Suppressor macrophage treated with lipopolysaccharide for 4 hours (primary cell): ENCODE measurements at regions not wholly inside any gene's neighbourhood (a gene's known extent, or its start where the extent isn't known, plus 50 kb on each side); places are given as distances from the start of the nearest gene placed in this dataset.

ENCODE experiments used
- DNase-seq: peaks from one replicate; pipeline ENCODE4 v3.0.0-alpha.2; 2020

GRCh38 chr1:222021129-222021528 is 279.2 kb upstream of the DUSP10 start:
- DNase-seq, result no peak

GRCh38 chr1:222020553-222020952 is 278.7 kb upstream of the DUSP10 start:
- DNase-seq, result no peak

GRCh38 chr1:222019029-222019428 is 277.1 kb upstream of the DUSP10 start:
- DNase-seq, result no peak

- DNase-seq, result no peak
Measured at GRCh38 chr1:222018041-222018440, 276.2 kb upstream of the DUSP10 start.

GRCh38 chr1:222015686-222016085 is 273.8 kb upstream of the DUSP10 start:
- no peak for DNase-seq

GRCh38 chr1:222014001-222014400 is 272.1 kb upstream of the DUSP10 start:
- DNase-seq, result no peak

GRCh38 chr1:222012816-222013215 is 270.9 kb upstream of the DUSP10 start:
- DNase-seq, result no peak

GRCh38 chr1:222010306-222010705 is 268.4 kb upstream of the DUSP10 start:
- DNase-seq, result no peak

GRCh38 chr1:222009105-222009730 is 267.3 kb upstream of the DUSP10 start:
- DNase-seq, result peak; percentile 14

- DNase-seq, result no peak
Measured at GRCh38 chr1:222006715-222007114, 264.8 kb upstream of the DUSP10 start.

- no peak for DNase-seq
Measured at GRCh38 chr1:222004784-222005183, 262.9 kb upstream of the DUSP10 start.

- no peak for DNase-seq
Measured at GRCh38 chr1:222004034-222004433, 262.1 kb upstream of the DUSP10 start.

- DNase-seq, result no peak
Measured at GRCh38 chr1:222002503-222002902, 260.6 kb upstream of the DUSP10 start.

- no peak for DNase-seq
Measured at GRCh38 chr1:222000131-222000530, 258.2 kb upstream of the DUSP10 start.

GRCh38 chr1:221998781-221999180 is 256.9 kb upstream of the DUSP10 start:
- DNase-seq, result no peak

GRCh38 chr1:221998186-221998612 is 256.3 kb upstream of the DUSP10 start:
- DNase-seq, result no peak

- peak; percentile 40 for DNase-seq
Measured at GRCh38 chr1:221997012-221997411, 255.1 kb upstream of the DUSP10 start.

- DNase-seq, result peak; percentile 64
Measured at GRCh38 chr1:221994939-221995338, 253.1 kb upstream of the DUSP10 start.

- DNase-seq, result peak; percentile 64
Measured at GRCh38 chr1:221994274-221994698, 252.4 kb upstream of the DUSP10 start.

- no peak for DNase-seq
Measured at GRCh38 chr1:221993444-221993948, 251.6 kb upstream of the DUSP10 start.

GRCh38 chr1:221992427-221992826 is 250.5 kb upstream of the DUSP10 start:
- no peak for DNase-seq

- peak; percentile 26 for DNase-seq
Measured at GRCh38 chr1:221991221-221991620, 249.3 kb upstream of the DUSP10 start.

GRCh38 chr1:221989741-221990140 is 247.9 kb upstream of the DUSP10 start:
- DNase-seq, result no peak

GRCh38 chr1:221988829-221989228 is 246.9 kb upstream of the DUSP10 start:
- no peak for DNase-seq

- peak; percentile 72 for DNase-seq
Measured at GRCh38 chr1:221987860-221988520, 246.1 kb upstream of the DUSP10 start.
